H1 (cell line): ENCODE measurements at regions not wholly inside any gene's neighbourhood (a gene's known extent, or its start where the extent isn't known, plus 50 kb on each side); places are given as distances from the start of the nearest gene placed in this dataset.

Experiments
- CTCF ChIA-PET: fragments of 300-600 bp; sonication (Branson Sonifier 250); formaldehyde crosslinking; loops from one replicate; lab custom pipeline; 2021; ENCODE audit not compliant: partially characterized antibody; lab: Charles Lee
- POLR2A ChIA-PET: fragments of 300-600 bp; sonication (Branson Sonifier 250); formaldehyde crosslinking; loops from one replicate; lab custom pipeline; 2021; ENCODE audit warnings: inconsistent platforms; ENCODE audit not compliant: partially characterized antibody; lab: Charles Lee
- DNase-seq, 2 experiments: peaks; one replicate each; pipeline versions ENCODE4 v3.0.0 to v3.0.0-alpha.2; 2010 to 2022; ENCODE audit warnings: low spot score in 2 of 2, low read depth in 1 of 2, mixed read lengths in 1 of 2
- FAIRE-seq: peaks from 2 replicates; lab custom pipeline; 2011; peaks lifted over from hg19 to GRCh38; lab: Jason Lieb, UNC
- H2AFZ ChIP-seq: 2 replicates; pipeline ENCODE4 v1.8.1; 2012; ENCODE audit warnings: low read length, inconsistent platforms
- H2AK5ac ChIP-seq: 2 replicates; pipeline ENCODE4 v1.6.1; 2013; ENCODE audit warnings: low read depth, low read length
- H2BK120ac ChIP-seq: replicated peaks from 2 replicates; pipeline ENCODE3; 2013; ENCODE audit warnings: low read depth, low read length, inconsistent platforms
- H2BK12ac ChIP-seq: 2 replicates; pipeline ENCODE4 v1.6.1; 2013; ENCODE audit warnings: low read depth, low read length
- H2BK15ac ChIP-seq: 2 replicates; pipeline ENCODE4 v1.6.1; 2013; ENCODE audit warnings: low read length
- H2BK20ac ChIP-seq: 2 replicates; pipeline ENCODE4 v1.6.1; 2013; ENCODE audit warnings: low read length
- H2BK5ac ChIP-seq: 2 replicates; pipeline ENCODE4 v1.6.1; 2013; ENCODE audit warnings: low read depth, low read length
- H3K14ac ChIP-seq: 2 replicates; pipeline ENCODE4 v1.6.1; 2013; ENCODE audit warnings: inconsistent platforms; ENCODE audit not compliant: insufficient read length
- H3K18ac ChIP-seq: 2 replicates; pipeline ENCODE4 v1.6.1; 2013; ENCODE audit warnings: low read length; ENCODE audit errors: extremely low read depth
- H3K23ac ChIP-seq: 2 replicates; pipeline ENCODE4 v1.6.1; 2013; ENCODE audit warnings: inconsistent platforms; ENCODE audit not compliant: insufficient read length
- H3K23me2 ChIP-seq: 2 replicates; pipeline ENCODE4 v1.6.1; 2013; ENCODE audit warnings: low read depth, low read length
- H3K27ac ChIP-seq: 2 replicates; pipeline ENCODE4 v1.6.1; 2011; ENCODE audit warnings: low read depth, low read length, inconsistent platforms
- H3K27me3 ChIP-seq, 4 experiments: replicated peaks in 1 of 4; 1 replicate in 1 of 4; 2 replicates in 3 of 4; pipeline versions ENCODE4 v1.6.1 to v1.8.1; 2011 to 2013; ENCODE audit warnings: low read length in 3 of 4, mild to moderate bottlenecking in 3 of 4, inconsistent platforms in 2 of 4, mixed read lengths in 2 of 4, moderate library complexity in 1 of 4; ENCODE audit not compliant: control insufficient read depth in 3 of 4, insufficient read depth in 3 of 4; ENCODE audit errors: extremely low read depth in 1 of 4
- H3K36me3 ChIP-seq, 4 experiments: 2 replicates each; pipeline versions ENCODE4 v1.6.1 to v1.8.1; 2011 to 2013; ENCODE audit warnings: mild to moderate bottlenecking in 4 of 4, low read length in 3 of 4, moderate library complexity in 2 of 4, control low read depth in 1 of 4, inconsistent platforms in 1 of 4; ENCODE audit not compliant: insufficient read depth in 4 of 4, control insufficient read depth in 2 of 4
- H3K4ac ChIP-seq: replicated peaks from 2 replicates; pipeline ENCODE3; 2013; ENCODE audit warnings: low read length, low read depth, mixed read lengths, inconsistent platforms; ENCODE audit not compliant: insufficient read length
- H3K4me1 ChIP-seq, 4 experiments: replicated peaks in 1 of 4; 1 replicate in 1 of 4; 2 replicates in 3 of 4; pipeline versions ENCODE4 v1.6.1 to v1.8.1; 2011 to 2013; ENCODE audit warnings: low read length in 3 of 4, inconsistent platforms in 2 of 4, mixed read lengths in 1 of 4; ENCODE audit not compliant: insufficient read depth in 4 of 4, control insufficient read depth in 3 of 4
- H3K4me2 ChIP-seq, 2 experiments: 2 replicates each; pipeline versions ENCODE4 v1.6.1 to v1.8.1; 2011 to 2013; ENCODE audit warnings: low read depth in 2 of 2, low read length in 2 of 2, control low read depth in 1 of 2, inconsistent platforms in 1 of 2, mild to moderate bottlenecking in 1 of 2; ENCODE audit not compliant: insufficient read depth in 1 of 2
- H3K4me3 ChIP-seq, 4 experiments: fragments of 200-600, 300-600 bp in 1 of 4; sonication (generic), shearing (Covaris generic), sonication (Bioruptor Twin) in 1 of 4; 2 replicates each; pipeline versions ENCODE4 v1.5.1 to v1.8.1; 2011 to 2016; ENCODE audit warnings: low read length in 4 of 4, low read depth in 3 of 4, control low read depth in 2 of 4, inconsistent platforms in 2 of 4, mild to moderate bottlenecking in 2 of 4, mixed read lengths in 1 of 4, moderate library complexity in 1 of 4; ENCODE audit not compliant: insufficient read depth in 2 of 4; ENCODE audit errors: extremely low read depth in 1 of 4
- H3K56ac ChIP-seq: replicated peaks from 2 replicates; pipeline ENCODE3; 2013; ENCODE audit warnings: low read depth, mild to moderate bottlenecking, mixed read lengths, low read length, inconsistent platforms; ENCODE audit not compliant: insufficient read length
- H3K79me1 ChIP-seq: 2 replicates; pipeline ENCODE4 v1.6.1; 2013; ENCODE audit warnings: low read depth, low read length, control low read depth
- H3K79me2 ChIP-seq, 2 experiments: 2 replicates each; pipeline versions ENCODE4 v1.6.1 to v1.8.1; 2012 to 2013; ENCODE audit warnings: low read length in 2 of 2, mild to moderate bottlenecking in 2 of 2, inconsistent platforms in 1 of 2; ENCODE audit not compliant: insufficient read depth in 2 of 2, control insufficient read depth in 1 of 2
- H3K9ac ChIP-seq, 4 experiments: replicated peaks in 1 of 4; 1 replicate in 1 of 4; 2 replicates in 3 of 4; pipeline versions ENCODE4 v1.6.1 to v1.8.1; 2011 to 2013; ENCODE audit warnings: low read depth in 3 of 4, low read length in 3 of 4, control low read depth in 2 of 4, mild to moderate bottlenecking in 2 of 4, moderate library complexity in 2 of 4, inconsistent platforms in 1 of 4; ENCODE audit errors: extremely low read depth in 1 of 4
- H3K9me3 ChIP-seq, 2 experiments: 2 replicates each; pipeline versions ENCODE4 v1.6.1 to v1.8.1; 2012 to 2013; ENCODE audit warnings: mild to moderate bottlenecking in 2 of 2, moderate library complexity in 2 of 2, control low read depth in 1 of 2, inconsistent platforms in 1 of 2, low read depth in 1 of 2, low read length in 1 of 2, mixed read lengths in 1 of 2; ENCODE audit not compliant: insufficient read depth in 2 of 2
- H4K20me1 ChIP-seq, 2 experiments: replicated peaks in 1 of 2; 2 replicates each; pipeline versions ENCODE3 to v1.8.1; 2011 to 2013; ENCODE audit warnings: inconsistent platforms in 2 of 2, low read length in 2 of 2, mild to moderate bottlenecking in 1 of 2; ENCODE audit not compliant: insufficient read depth in 2 of 2, control insufficient read depth in 1 of 2
- H4K5ac ChIP-seq: 2 replicates; pipeline ENCODE4 v1.6.1; 2013; ENCODE audit warnings: low read length, low read depth, mixed read lengths, inconsistent platforms; ENCODE audit not compliant: insufficient read length
- H4K8ac ChIP-seq: 2 replicates; pipeline ENCODE4 v1.8.0; 2013; ENCODE audit warnings: mild to moderate bottlenecking, moderate library complexity, low read length, inconsistent platforms; ENCODE audit not compliant: insufficient read depth; ENCODE audit errors: extremely low read depth
- H4K91ac ChIP-seq: replicated peaks from 2 replicates; pipeline ENCODE3; 2013; ENCODE audit warnings: low read length, mixed read lengths, inconsistent platforms; ENCODE audit not compliant: insufficient read length
- ASH2L ChIP-seq: fragments of 200-600, 300-600 bp; sonication (generic); IDR thresholded peaks from one replicate; pipeline ENCODE4 v1.7.1; 2017; ENCODE audit warnings: low read length
- CHD1 ChIP-seq: IDR thresholded peaks from 2 replicates; pipeline ENCODE4 v1.6.1; 2012; ENCODE audit warnings: low read depth, low read length, improper control_type of control experiment
- EGR1 ChIP-seq: IDR thresholded peaks from 2 replicates; pipeline ENCODE4 v1.6.1; 2011; ENCODE audit warnings: low read depth, low read length, borderline replicate concordance
- HDAC2 ChIP-seq, 2 experiments: fragments of 300-600 bp in 1 of 2; sonication (generic) in 1 of 2; IDR thresholded peaks; 2 replicates each; pipeline ENCODE4 v1.6.1; 2011 to 2012; ENCODE audit warnings: low read depth in 2 of 2, low read length in 2 of 2, mild to moderate bottlenecking in 2 of 2, moderate library complexity in 2 of 2, borderline replicate concordance in 1 of 2, inconsistent platforms in 1 of 2
- TAF7 ChIP-seq: optimal IDR thresholded peaks from 2 replicates; pipeline ENCODE3; 2011; ENCODE audit warnings: low read depth, mild to moderate bottlenecking, inconsistent platforms, low read length, moderate library complexity, borderline replicate concordance
- ZNF274 ChIP-seq: IDR thresholded peaks from 2 replicates; pipeline ENCODE4 v1.7.0; 2012; ENCODE audit warnings: low read length, borderline replicate concordance; ENCODE audit errors: extremely low read depth
- WGBS, 2 experiments: shearing (Covaris generic) in 1 of 2; methylation state at CpG; one replicate each; pipeline versions ENCODE4 v1.1.6 to v1.1.7; 2013 to 2015; ENCODE audit warnings: low lambda C conversion rate in 2 of 2, mixed read lengths in 2 of 2, inconsistent platforms in 1 of 2, low coverage in 1 of 2, missing lambda C conversion rate in 1 of 2; ENCODE audit not compliant: insufficient replicate concordance in 2 of 2, insufficient coverage in 1 of 2, insufficient read length in 1 of 2; ENCODE audit errors: extremely low coverage in 1 of 2, missing lambda C conversion rate in 1 of 2; 5-methylcytosine and 5-hydroxymethylcytosine counted together

DNA sequence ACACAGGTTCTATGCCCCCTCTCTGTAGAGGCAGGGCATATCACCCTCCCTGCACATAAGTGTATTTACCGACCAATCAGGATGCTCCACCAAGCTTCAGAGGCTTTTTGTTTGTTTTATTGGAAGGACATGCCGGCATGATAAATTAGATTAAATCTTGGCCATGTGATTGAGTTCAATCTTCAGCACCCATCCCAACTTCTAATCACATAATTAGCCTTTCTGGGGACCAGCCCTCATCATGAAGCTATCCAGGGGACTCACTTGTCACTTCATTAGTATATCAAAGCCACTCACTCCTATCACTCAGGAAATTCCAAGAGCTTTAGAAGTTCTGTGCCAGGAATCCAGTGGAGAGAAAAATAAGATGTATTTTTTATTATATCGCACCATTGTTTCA, 158.6 kb upstream of the SYT4 start:
- Histone ChIP-seq H3K36me3 (no peaks in the 10 kb centered on the region), H3K9me3 (peaks cover 6 to 8% of the 10 kb centered on the region in 2 experiments; a peak in 2 of 4 replicates), H2AFZ (no peak overlapping the region), H3K56ac (no peak overlapping the region), H3K79me2 (no peaks in the 10 kb centered on the region), H4K91ac (no peak overlapping the region), H2BK5ac (no peak overlapping the region), H3K9ac (no peak overlapping the region), H2BK20ac (no peak overlapping the region), H3K4ac (no peak overlapping the region), H3K4me3 (no peak overlapping the region), H3K14ac (no peak overlapping the region), H2AK5ac (no peak overlapping the region), H3K79me1 (no peaks in the 10 kb centered on the region), H3K23me2 (no peaks in the 10 kb centered on the region), H2BK15ac (no peak overlapping the region), H3K23ac (no peak overlapping the region), H4K8ac (no peak overlapping the region), H3K27ac (no peak overlapping the region), H4K20me1 (no peaks in the 10 kb centered on the region), H4K5ac (no peak overlapping the region), H3K4me1 (no peaks in the 10 kb centered on the region), H3K4me2 (no peak overlapping the region), H3K27me3 (no peaks in the 10 kb centered on the region), H2BK120ac (no peak overlapping the region), H2BK12ac (no peak overlapping the region), H3K18ac (no peak overlapping the region)
- TF ChIP-seq CHD1 = no peak
- no peak for TF ChIP-seq EGR1
- no peak for TF ChIP-seq TAF7
- no peak for TF ChIP-seq ASH2L
- TF ChIP-seq ZNF274 = no peak
- no peak for TF ChIP-seq HDAC2 (IDR thresholded peaks at IDR 0.05; ENCODE audit: borderline replicate concordance in 1 of 2, low read depth in 2 of 2, low read length in 2 of 2)
- DNase-seq (no peak), FAIRE-seq (no peak)
- CTCF ChIA-PET = interaction anchor here (1.0 kb wide), 1 partner anchor 15 kb away, joined by 3 read pairs; no protein-coding TSS in a partner anchor
- 68% methylated on average over 3 of the region's 3 CpGs; no CpG with 5 or more reads in 1 of the 2 experiments for WGBS, 2 experiments
- POLR2A ChIA-PET = no interaction called here
